CD14-positive monocyte (primary cell): ENCODE measurements at regions not wholly inside any gene's neighbourhood (a gene's known extent, or its start where the extent isn't known, plus 50 kb on each side); places are given as distances from the start of the nearest gene placed in this dataset.
A peak's percentile ranks its signal among the peaks of the same experiment; 100 is the strongest.

Experiments used
- DNase-seq, 3 donors: peaks; one replicate each; pipeline ENCODE4 v3.0.0-alpha.2; 2011 to 2022
- H2AFZ ChIP-seq: 2 replicates; pipeline ENCODE4 v1.6.0; 2012; ENCODE audit warnings: mild to moderate bottlenecking, low read depth, low read length, inconsistent platforms; ENCODE audit not compliant: insufficient read depth, poor library complexity, severe bottlenecking
- H3K27ac ChIP-seq, 2 donors: 1 replicate in 1 of 2; 2 replicates in 1 of 2; pipeline ENCODE4 v1.5.1; 2012 to 2013; ENCODE audit warnings: low read length in 2 of 2, control low read depth in 1 of 2, inconsistent platforms in 1 of 2, low read depth in 1 of 2, mild to moderate bottlenecking in 1 of 2
- H3K27me3 ChIP-seq, 2 donors: one replicate each; pipeline versions ENCODE4 v1.6.0 to v1.6.1; 2011 to 2013; ENCODE audit warnings: low read length in 2 of 2; ENCODE audit not compliant: control insufficient read depth in 2 of 2, insufficient read depth in 2 of 2
- H3K36me3 ChIP-seq, 2 donors: replicated peaks in 1 of 2; 1 replicate in 1 of 2; 2 replicates in 1 of 2; pipeline versions ENCODE4 v1.5.1 to v1.6.1; 2012 to 2013; ENCODE audit warnings: low read length in 2 of 2, control low read depth in 1 of 2, inconsistent platforms in 1 of 2, mild to moderate bottlenecking in 1 of 2; ENCODE audit not compliant: insufficient read depth in 2 of 2, control insufficient read depth in 1 of 2
- H3K4me1 ChIP-seq, 2 donors: 1 replicate in 1 of 2; 2 replicates in 1 of 2; pipeline versions ENCODE4 v1.5.1 to v1.6.1; 2012 to 2013; ENCODE audit warnings: low read length in 2 of 2, control low read depth in 1 of 2, inconsistent platforms in 1 of 2, mild to moderate bottlenecking in 1 of 2, moderate library complexity in 1 of 2; ENCODE audit not compliant: insufficient read depth in 2 of 2, control insufficient read depth in 1 of 2
- H3K4me2 ChIP-seq: replicated peaks from 2 replicates; pipeline ENCODE3; 2012; ENCODE audit warnings: low read length, moderate library complexity, mild to moderate bottlenecking; ENCODE audit not compliant: poor library complexity, severe bottlenecking; ENCODE audit errors: extremely low read depth
- H3K4me3 ChIP-seq, 3 experiments: fragments of 200-600 bp in 1 of 3; sonication (generic) in 1 of 3; replicated peaks in 1 of 3; 1 replicate in 2 of 3; 2 replicates in 1 of 3; pipeline ENCODE4 v1.5.1; 2011 to 2013; ENCODE audit warnings: low read length in 3 of 3, mild to moderate bottlenecking in 3 of 3, control low read depth in 2 of 3, low read depth in 2 of 3, inconsistent platforms in 1 of 3, moderate library complexity in 1 of 3
- H3K79me2 ChIP-seq: 2 replicates; pipeline ENCODE4 v1.6.0; 2012; ENCODE audit warnings: mild to moderate bottlenecking, control low read depth, inconsistent platforms, low read length, moderate library complexity; ENCODE audit not compliant: insufficient read depth
- H3K9ac ChIP-seq: 2 replicates; pipeline ENCODE4 v1.6.0; 2017; ENCODE audit warnings: low read length, mild to moderate bottlenecking; ENCODE audit not compliant: insufficient read depth, poor library complexity, severe bottlenecking
- H3K9me3 ChIP-seq, 2 donors: replicated peaks in 1 of 2; 1 replicate in 1 of 2; 2 replicates in 1 of 2; pipeline versions ENCODE4 v1.5.1 to v1.6.1; 2012 to 2013; ENCODE audit warnings: low read length in 2 of 2, control low read depth in 1 of 2; ENCODE audit not compliant: control insufficient read depth in 1 of 2, insufficient read depth in 1 of 2
- H4K20me1 ChIP-seq: 2 replicates; pipeline ENCODE4 v1.6.0; 2012; ENCODE audit warnings: mild to moderate bottlenecking, low read length, control low read depth, moderate library complexity; ENCODE audit not compliant: insufficient read depth
- H3K27ac Mint-ChIP-seq, 7 donors: one replicate each; pipeline ENCODE4 v1.8.0; 2020; ENCODE audit warnings: mild to moderate bottlenecking in 7 of 7, mixed read lengths in 7 of 7, moderate library complexity in 6 of 7, inconsistent platforms in 2 of 7
- H3K27me3 Mint-ChIP-seq, 3 donors: one replicate each; pipeline ENCODE4 v1.8.0; 2021 to 2022; ENCODE audit warnings: low read depth in 3 of 3, mild to moderate bottlenecking in 3 of 3, mixed read lengths in 3 of 3, moderate library complexity in 3 of 3, inconsistent platforms in 1 of 3
- H3K36me3 Mint-ChIP-seq, 2 donors: one replicate each; pipeline ENCODE4 v1.8.0; 2020; ENCODE audit warnings: mixed read lengths in 2 of 2, inconsistent platforms in 1 of 2, mild to moderate bottlenecking in 1 of 2
- H3K4me1 Mint-ChIP-seq: one replicate; pipeline ENCODE4 v1.8.0; 2020; ENCODE audit warnings: mild to moderate bottlenecking, mixed read lengths
- H3K4me3 Mint-ChIP-seq, 2 donors: one replicate each; pipeline ENCODE4 v1.8.0; 2020; ENCODE audit warnings: mild to moderate bottlenecking in 2 of 2, mixed read lengths in 2 of 2, moderate library complexity in 1 of 2
- H3K9me3 Mint-ChIP-seq, 7 donors: one replicate each; pipeline ENCODE4 v1.8.0; 2020 to 2022; ENCODE audit warnings: mixed read lengths in 7 of 7, mild to moderate bottlenecking in 6 of 7, moderate library complexity in 6 of 7, inconsistent platforms in 2 of 7
- CTCF ChIP-seq: fragments of 200-600 bp; IDR thresholded peaks from one replicate; pipeline ENCODE4 v1.8.0; 2022; ENCODE audit warnings: antibody characterized with exemption, mild to moderate bottlenecking
- WGBS: methylation state at CpG from one replicate; pipeline ENCODE4 v1.1.5; 2013; ENCODE audit warnings: missing lambda C conversion rate; ENCODE audit not compliant: insufficient coverage; 5-methylcytosine and 5-hydroxymethylcytosine counted together
- intact Hi-C, 2 donors: fragments of 100-400 bp; cut with micrococcal nuclease; formaldehyde crosslinking; loops; one replicate each; pipeline versions ENCODE4 v1.15.0 to v1.15.1; 2023

- Histone ChIP-seq H3K9ac (no peak overlapping the region), H3K4me2 (no peak overlapping the region), H3K27me3 (no peaks in the 10 kb centered on the region), H3K27ac (no peak overlapping the region), H3K9me3 (no peaks in the 10 kb centered on the region), H3K36me3 (no peaks in the 10 kb centered on the region), H3K4me3 (no peak overlapping the region), H2AFZ (no peak overlapping the region), H3K79me2 (no peaks in the 10 kb centered on the region), H4K20me1 (no peaks in the 10 kb centered on the region), H3K4me1 (peaks cover 6 to 8% of the 10 kb centered on the region in 2 donors)
- TF ChIP-seq CTCF: no peak
- no CpG with 5 or more reads among the region's 1 CpG for WGBS
- H3K4me3 Mint-ChIP-seq: no peak overlapping the region
- H3K36me3 Mint-ChIP-seq: no peaks in the 10 kb centered on the region
- intact Hi-C loops: loop anchor here in 1 of 2 donors (10.0 kb wide), 1 partner anchor 525 kb away; no protein-coding TSS in a partner anchor
- peak overlapping the region in 1 of 7 donors; percentile 78 for H3K27ac Mint-ChIP-seq
- peaks cover 0 to 2% (median 0%) of the 10 kb centered on the region in 7 donors for H3K9me3 Mint-ChIP-seq
- peaks cover 5% of the 10 kb centered on the region for H3K4me1 Mint-ChIP-seq
- no peak for DNase-seq
- H3K27me3 Mint-ChIP-seq: peaks cover 2 to 4% (median 3%) of the 10 kb centered on the region in 3 donors
Observed at GRCh38 chr4:10959586-10959985, 275.0 kb upstream of the CLNK start.

- H3K4me1 Mint-ChIP-seq: peaks cover 11% of the 10 kb centered on the region
- H3K4me1 ChIP-seq: peaks cover 10 to 14% of the 10 kb centered on the region in 2 donors
- WGBS: no CpG with 5 or more reads among the region's 5 CpGs
- peaks cover 1 to 3% (median 2%) of the 10 kb centered on the region in 3 donors for H3K27me3 Mint-ChIP-seq
- TF ChIP-seq CTCF: no peak
- no peak overlapping the region for H3K27ac Mint-ChIP-seq
- no peaks in the 10 kb centered on the region for H3K9me3 ChIP-seq
- H3K79me2 ChIP-seq: no peaks in the 10 kb centered on the region
- no peak overlapping the region for H3K4me2 ChIP-seq
- H3K9ac ChIP-seq: no peak overlapping the region
- intact Hi-C loops: loop anchor here in 1 of 2 donors (10.0 kb wide), 1 partner anchor 526 kb away; no protein-coding TSS in a partner anchor
- no peaks in the 10 kb centered on the region for H4K20me1 ChIP-seq
- H3K4me3 Mint-ChIP-seq: no peak overlapping the region
- no peak for DNase-seq
- no peaks in the 10 kb centered on the region for H3K36me3 ChIP-seq
- H3K4me3 ChIP-seq: no peak overlapping the region
- no peaks in the 10 kb centered on the region for H3K36me3 Mint-ChIP-seq
- H3K9me3 Mint-ChIP-seq: no peaks in the 10 kb centered on the region
- H2AFZ ChIP-seq: no peak overlapping the region
- H3K27me3 ChIP-seq: no peaks in the 10 kb centered on the region
- no peak overlapping the region for H3K27ac ChIP-seq
Observed at GRCh38 chr4:10958226-10958856, 273.8 kb upstream of the CLNK start.
